ENCODE measurements at regions not wholly inside any gene's neighbourhood (a gene's known extent, or its start where the extent isn't known, plus 50 kb on each side); places are given as distances from the start of the nearest gene placed in this dataset.

DNA sequence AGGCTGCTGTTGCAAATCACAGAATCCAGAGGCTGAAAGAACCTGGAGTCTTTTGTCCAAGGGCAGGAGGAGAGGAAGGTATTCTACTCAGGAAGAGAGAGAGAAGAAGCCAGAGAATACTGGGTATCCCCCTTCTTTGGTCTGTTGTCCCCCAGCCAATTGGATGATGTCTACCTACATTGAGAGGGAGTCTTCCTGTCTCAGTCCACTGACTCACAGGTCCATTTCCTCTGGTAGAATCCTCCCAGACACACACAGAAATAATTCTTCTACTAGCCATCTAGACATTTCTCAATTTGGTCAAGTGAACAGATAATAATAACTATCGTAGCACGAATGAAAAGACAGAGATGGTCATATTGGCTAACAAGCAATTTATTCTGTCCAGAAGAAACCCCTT is 416.4 kb upstream of the UBE2E3 start:
- no peaks in the 10 kb centered on the region for H3K4me1 ChIP-seq (ENCODE audit: control insufficient read depth, insufficient read depth, low read length)
- H3K27ac ChIP-seq (ENCODE audit: extremely low read depth, low read depth, low read length): no peak overlapping the region
- H3K36me3 ChIP-seq (ENCODE audit: control insufficient read depth in 2 of 2, insufficient read depth in 1 of 2, low read length in 2 of 2): no peaks in the 10 kb centered on the region
- H3K9me3 ChIP-seq (ENCODE audit: control insufficient read depth, insufficient read depth, low read depth, low read length): no peaks in the 10 kb centered on the region
- CTCF ChIA-PET: no interaction called here
- POLR2A ChIA-PET: no interaction called here
- TF ChIP-seq ZNF76 (tag by site-specific recombination; IDR thresholded peaks at IDR 0.05; ENCODE audit: borderline replicate concordance, low read depth): no peak
- TF ChIP-seq, protein P1, sequence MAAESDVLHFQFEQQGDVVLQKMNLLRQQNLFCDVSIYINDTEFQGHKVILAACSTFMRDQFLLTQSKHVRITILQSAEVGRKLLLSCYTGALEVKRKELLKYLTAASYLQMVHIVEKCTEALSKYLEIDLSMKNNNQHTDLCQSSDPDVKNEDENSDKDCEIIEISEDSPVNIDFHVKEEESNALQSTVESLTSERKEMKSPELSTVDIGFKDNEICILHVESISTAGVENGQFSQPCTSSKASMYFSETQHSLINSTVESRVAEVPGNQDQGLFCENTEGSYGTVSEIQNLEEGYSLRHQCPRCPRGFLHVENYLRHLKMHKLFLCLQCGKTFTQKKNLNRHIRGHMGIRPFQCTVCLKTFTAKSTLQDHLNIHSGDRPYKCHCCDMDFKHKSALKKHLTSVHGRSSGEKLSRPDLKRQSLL (tag by site-specific recombination; IDR thresholded peaks at IDR 0.05): no peak
- no peak for TF ChIP-seq PATZ1 (tag by site-specific recombination; IDR thresholded peaks at IDR 0.05)
- no peak for TF ChIP-seq TRIM28 (IDR thresholded peaks at IDR 0.05; ENCODE audit: borderline replicate concordance, low read length)
- H3K4me3 ChIP-seq (ENCODE audit: low read depth, low read length): no peak overlapping the region

DNA sequence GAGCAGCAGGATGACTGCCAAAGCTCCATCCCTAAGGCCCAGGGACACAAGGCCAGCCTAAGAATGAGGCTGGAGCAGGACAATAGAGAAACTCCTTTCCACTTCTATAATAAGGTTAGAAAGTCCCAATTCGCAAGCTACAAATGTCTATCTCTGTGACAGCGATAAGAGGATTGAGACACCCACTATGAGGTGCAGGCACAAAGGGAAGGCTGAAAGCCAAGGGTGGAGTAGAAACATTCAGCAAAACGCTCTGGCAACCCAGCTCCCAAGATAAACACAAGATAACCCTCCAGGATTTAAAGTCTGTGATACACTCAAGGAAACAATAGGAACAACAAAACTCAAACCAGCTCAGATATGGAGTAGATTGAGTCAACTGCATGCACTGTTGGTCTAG is 418.0 kb upstream of the UBE2E3 start:
- H3K9me3 ChIP-seq (ENCODE audit: control insufficient read depth, insufficient read depth, low read depth, low read length): no peaks in the 10 kb centered on the region
- H3K4me1 ChIP-seq (ENCODE audit: control insufficient read depth, insufficient read depth, low read length): no peaks in the 10 kb centered on the region
- ChIA-PET CTCF (no interaction called here), POLR2A (no interaction called here)
- no peak overlapping the region for H3K4me3 ChIP-seq (ENCODE audit: low read depth, low read length)
- H3K36me3 ChIP-seq (ENCODE audit: control insufficient read depth in 2 of 2, insufficient read depth in 1 of 2, low read length in 2 of 2): no peaks in the 10 kb centered on the region
- H3K27ac ChIP-seq (ENCODE audit: extremely low read depth, low read depth, low read length): no peak overlapping the region
- TF ChIP-seq ZFP3 (tag by site-specific recombination; IDR thresholded peaks at IDR 0.05; ENCODE audit: low read depth) (no peak), AEBP2 (tag by site-specific recombination; IDR thresholded peaks at IDR 0.05; ENCODE audit: borderline replicate concordance) (no peak), GLIS1 (tag by site-specific recombination; IDR thresholded peaks at IDR 0.05) (no peak), ZNF560 (tag by site-specific recombination; IDR thresholded peaks at IDR 0.05; ENCODE audit: borderline replicate concordance) (no peak), ZNF404 (tag by site-specific recombination; IDR thresholded peaks at IDR 0.05) (no peak), HOXA7 (CRISPR knock-in tag; IDR thresholded peaks at IDR 0.05; ENCODE audit: borderline replicate concordance) (no peak), ZNF830 (tag by site-specific recombination; IDR thresholded peaks at IDR 0.05; ENCODE audit: low read depth) (no peak), ZNF394 (tag by site-specific recombination; IDR thresholded peaks at IDR 0.05; ENCODE audit: borderline replicate concordance) (no peak)

- H3K4me3 ChIP-seq (ENCODE audit: low read depth, low read length): no peak overlapping the region
- ChIA-PET CTCF (no interaction called here), POLR2A (no interaction called here)
- H3K36me3 ChIP-seq (ENCODE audit: control insufficient read depth in 2 of 2, insufficient read depth in 1 of 2, low read length in 2 of 2): no peaks in the 10 kb centered on the region
- no peaks in the 10 kb centered on the region for H3K9me3 ChIP-seq (ENCODE audit: control insufficient read depth, insufficient read depth, low read depth, low read length)
- no peaks in the 10 kb centered on the region for H3K4me1 ChIP-seq (ENCODE audit: control insufficient read depth, insufficient read depth, low read length)
- no peak overlapping the region for H3K27ac ChIP-seq (ENCODE audit: extremely low read depth, low read depth, low read length)
- TF ChIP-seq, protein P2, sequence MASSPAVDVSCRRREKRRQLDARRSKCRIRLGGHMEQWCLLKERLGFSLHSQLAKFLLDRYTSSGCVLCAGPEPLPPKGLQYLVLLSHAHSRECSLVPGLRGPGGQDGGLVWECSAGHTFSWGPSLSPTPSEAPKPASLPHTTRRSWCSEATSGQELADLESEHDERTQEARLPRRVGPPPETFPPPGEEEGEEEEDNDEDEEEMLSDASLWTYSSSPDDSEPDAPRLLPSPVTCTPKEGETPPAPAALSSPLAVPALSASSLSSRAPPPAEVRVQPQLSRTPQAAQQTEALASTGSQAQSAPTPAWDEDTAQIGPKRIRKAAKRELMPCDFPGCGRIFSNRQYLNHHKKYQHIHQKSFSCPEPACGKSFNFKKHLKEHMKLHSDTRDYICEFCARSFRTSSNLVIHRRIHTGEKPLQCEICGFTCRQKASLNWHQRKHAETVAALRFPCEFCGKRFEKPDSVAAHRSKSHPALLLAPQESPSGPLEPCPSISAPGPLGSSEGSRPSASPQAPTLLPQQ (tag by site-specific recombination; IDR thresholded peaks at IDR 0.05): no peak
- no peak for TF ChIP-seq ZNF175 (tag by site-specific recombination; IDR thresholded peaks at IDR 0.05)
- no peak for TF ChIP-seq SCRT2 (tag by site-specific recombination; IDR thresholded peaks at IDR 0.05)
- no peak for TF ChIP-seq ZNF580 (tag by site-specific recombination; IDR thresholded peaks at IDR 0.05)
- TF ChIP-seq KLF8 (tag by site-specific recombination; IDR thresholded peaks at IDR 0.05): no peak
- TF ChIP-seq ZNF132 (tag by site-specific recombination; IDR thresholded peaks at IDR 0.05; ENCODE audit: borderline replicate concordance): no peak
- TF ChIP-seq ZNF24 (tag by site-specific recombination; IDR thresholded peaks at IDR 0.05): no peak
- TF ChIP-seq SCRT1 (tag by site-specific recombination; IDR thresholded peaks at IDR 0.05; ENCODE audit: borderline replicate concordance): no peak
- TF ChIP-seq ZNF18 (tag by site-specific recombination; IDR thresholded peaks at IDR 0.05): no peak
- no peak for TF ChIP-seq ZNF324 (tag by site-specific recombination; IDR thresholded peaks at IDR 0.05)
These were observed 420.6 kb upstream of the UBE2E3 start for GRCh38 chr2:180559771-180560170.
